CD8-positive, alpha-beta memory T cell (primary cell): ENCODE measurements at regions not wholly inside any gene's neighbourhood (a gene's known extent, or its start where the extent isn't known, plus 50 kb on each side); places are given as distances from the start of the nearest gene placed in this dataset.
"Not testable (repeated sequence)": the region's sequence is repeated elsewhere in the genome, so short reads cannot be mapped to it uniquely, and the experiment has no call there.

Source experiments
- CTCF ChIA-PET: fragments of 350-600 bp; sonication (Branson Sonifier 250); formaldehyde crosslinking; loops from one replicate; lab custom pipeline; 2021; ENCODE audit warnings: antibody characterized with exemption; lab: Charles Lee
- POLR2A ChIA-PET: fragments of 350-600 bp; sonication (Branson Sonifier 250); formaldehyde crosslinking; loops from one replicate; lab custom pipeline; 2021; ENCODE audit warnings: antibody characterized with exemption; lab: Charles Lee
- DNase-seq, 5 donors: peaks; one replicate each; pipeline versions ENCODE4 v3.0.0 to v3.0.0-alpha.2; 2020 to 2022; ENCODE audit warnings: mixed read lengths in 1 of 5
- H3K27ac ChIP-seq: one replicate; pipeline ENCODE4 v1.7.0; 2013; ENCODE audit warnings: low read depth, mild to moderate bottlenecking, low read length, moderate library complexity
- H3K27me3 ChIP-seq: 2 replicates; pipeline ENCODE4 v1.7.0; 2013; ENCODE audit warnings: low read length, mild to moderate bottlenecking; ENCODE audit not compliant: insufficient read depth, poor library complexity, severe bottlenecking
- H3K36me3 ChIP-seq: 2 replicates; pipeline ENCODE4 v1.7.0; 2013; ENCODE audit warnings: mild to moderate bottlenecking, low read length, moderate library complexity; ENCODE audit not compliant: insufficient read depth
- H3K4me1 ChIP-seq: 2 replicates; pipeline ENCODE4 v1.7.0; 2013; ENCODE audit warnings: mild to moderate bottlenecking, low read length, moderate library complexity; ENCODE audit not compliant: insufficient read depth
- H3K4me3 ChIP-seq: 2 replicates; pipeline ENCODE4 v1.7.0; 2013; ENCODE audit warnings: mild to moderate bottlenecking, low read length
- H3K9me3 ChIP-seq: 2 replicates; pipeline ENCODE4 v1.7.0; 2013; ENCODE audit warnings: mild to moderate bottlenecking, low read length
- H3K27ac Mint-ChIP-seq, 8 donors: one replicate each; pipeline ENCODE4 v1.8.0; 2020 to 2021; ENCODE audit warnings: mixed read lengths in 8 of 8, mild to moderate bottlenecking in 6 of 8, inconsistent platforms in 3 of 8, moderate library complexity in 3 of 8
- H3K27me3 Mint-ChIP-seq, 2 donors: one replicate each; pipeline ENCODE4 v1.8.0; 2020 to 2021; ENCODE audit warnings: mixed read lengths in 2 of 2, mild to moderate bottlenecking in 1 of 2, moderate library complexity in 1 of 2
- H3K36me3 Mint-ChIP-seq, 3 donors: one replicate each; pipeline ENCODE4 v1.8.0; 2020 to 2021; ENCODE audit warnings: mixed read lengths in 3 of 3, inconsistent platforms in 1 of 3, mild to moderate bottlenecking in 1 of 3
- H3K4me1 Mint-ChIP-seq, 3 donors: one replicate each; pipeline ENCODE4 v1.8.0; 2020 to 2021; ENCODE audit warnings: mixed read lengths in 3 of 3, inconsistent platforms in 1 of 3, mild to moderate bottlenecking in 1 of 3
- H3K4me3 Mint-ChIP-seq, 7 donors: one replicate each; pipeline ENCODE4 v1.8.0; 2020 to 2021; ENCODE audit warnings: mixed read lengths in 7 of 7, mild to moderate bottlenecking in 6 of 7, moderate library complexity in 4 of 7, inconsistent platforms in 2 of 7
- H3K9me3 Mint-ChIP-seq, 5 donors: one replicate each; pipeline ENCODE4 v1.8.0; 2020 to 2022; ENCODE audit warnings: mixed read lengths in 5 of 5, mild to moderate bottlenecking in 3 of 5, moderate library complexity in 2 of 5, inconsistent platforms in 1 of 5

GRCh38 chr9:89853931-89854330 is 249.1 kb downstream of the GADD45G start:
- peaks cover 0 to 2% (median 0%) of the 10 kb centered on the region in 5 donors for H3K9me3 Mint-ChIP-seq
- no peaks in the 10 kb centered on the region for H3K4me1 Mint-ChIP-seq
- Histone ChIP-seq H3K9me3 (no peaks in the 10 kb centered on the region), H3K36me3 (no peaks in the 10 kb centered on the region), H3K4me1 (no peaks in the 10 kb centered on the region), H3K4me3 (no peak overlapping the region), H3K27me3 (no peaks in the 10 kb centered on the region), H3K27ac (no peak overlapping the region)
- no peak for DNase-seq
- no peak overlapping the region for H3K27ac Mint-ChIP-seq
- H3K36me3 Mint-ChIP-seq: no peaks in the 10 kb centered on the region
- H3K4me3 Mint-ChIP-seq: no peak overlapping the region
- ChIA-PET CTCF (no interaction called here), POLR2A (no interaction called here)
- peaks cover 5 to 19% of the 10 kb centered on the region in 2 donors for H3K27me3 Mint-ChIP-seq

- Histone ChIP-seq H3K27ac (no peak overlapping the region), H3K27me3 (no peaks in the 10 kb centered on the region), H3K4me3 (no peak overlapping the region), H3K9me3 (no peaks in the 10 kb centered on the region), H3K36me3 (no peaks in the 10 kb centered on the region), H3K4me1 (no peaks in the 10 kb centered on the region)
- CTCF ChIA-PET: no interaction called here
- DNase-seq: no peak
- Mint-ChIP-seq H3K36me3 (no peaks in the 10 kb centered on the region), H3K9me3 (peaks cover 0 to 2% (median 0%) of the 10 kb centered on the region in 5 donors), H3K4me3 (no peak overlapping the region), H3K4me1 (no peaks in the 10 kb centered on the region), H3K27me3 (peaks cover 5 to 23% of the 10 kb centered on the region in 2 donors), H3K27ac (no peak overlapping the region)
- POLR2A ChIA-PET: no interaction called here
These were observed 250.1 kb downstream of the GADD45G start for GRCh38 chr9:89854715-89855475.

GRCh38 chr9:89856296-89856695 is 251.5 kb downstream of the GADD45G start:
- H3K4me1 Mint-ChIP-seq, CTCF ChIA-PET, H3K27ac ChIP-seq, DNase-seq, POLR2A ChIA-PET, H3K27me3 ChIP-seq, H3K27ac Mint-ChIP-seq, H3K36me3 ChIP-seq, H3K36me3 Mint-ChIP-seq, H3K4me3 Mint-ChIP-seq, H3K4me3 ChIP-seq, H3K4me1 ChIP-seq, H3K9me3 ChIP-seq, H3K9me3 Mint-ChIP-seq: not testable (repeated sequence)
- peaks cover 2 to 24% of the 10 kb centered on the region in 2 donors for H3K27me3 Mint-ChIP-seq

- H3K36me3 Mint-ChIP-seq, H3K4me1 Mint-ChIP-seq, H3K4me3 ChIP-seq, H3K27ac ChIP-seq, H3K4me1 ChIP-seq, POLR2A ChIA-PET, CTCF ChIA-PET, H3K36me3 ChIP-seq, H3K27me3 ChIP-seq, H3K9me3 ChIP-seq, H3K9me3 Mint-ChIP-seq, DNase-seq, H3K27ac Mint-ChIP-seq, H3K4me3 Mint-ChIP-seq: not testable (repeated sequence)
- peaks cover 2 to 23% of the 10 kb centered on the region in 2 donors for H3K27me3 Mint-ChIP-seq
These were observed 252.1 kb downstream of the GADD45G start for GRCh38 chr9:89856950-89857349.

- H3K9me3 ChIP-seq, DNase-seq, H3K4me1 Mint-ChIP-seq, H3K9me3 Mint-ChIP-seq, POLR2A ChIA-PET, H3K27me3 ChIP-seq, H3K27ac ChIP-seq, H3K4me1 ChIP-seq, H3K36me3 Mint-ChIP-seq, H3K36me3 ChIP-seq, CTCF ChIA-PET, H3K4me3 Mint-ChIP-seq, H3K27ac Mint-ChIP-seq, H3K4me3 ChIP-seq: not testable (repeated sequence)
- H3K27me3 Mint-ChIP-seq: peaks cover 6 to 21% of the 10 kb centered on the region in 2 donors
These were observed 255.0 kb downstream of the GADD45G start for GRCh38 chr9:89859842-89860241.

GRCh38 chr9:89861371-89861770 is 256.6 kb downstream of the GADD45G start:
- H3K36me3 Mint-ChIP-seq, CTCF ChIA-PET, H3K4me1 ChIP-seq, H3K36me3 ChIP-seq, H3K4me1 Mint-ChIP-seq, DNase-seq, H3K27ac ChIP-seq, POLR2A ChIA-PET, H3K27me3 ChIP-seq, H3K4me3 ChIP-seq, H3K4me3 Mint-ChIP-seq, H3K9me3 Mint-ChIP-seq, H3K9me3 ChIP-seq: not testable (repeated sequence)
- Mint-ChIP-seq H3K27me3 (peaks cover 6 to 16% of the 10 kb centered on the region in 2 donors), H3K27ac (peak overlapping the region in 1 of 8 donors; percentile 30)

- Histone ChIP-seq H3K4me1 (no peaks in the 10 kb centered on the region), H3K27me3 (no peaks in the 10 kb centered on the region), H3K36me3 (no peaks in the 10 kb centered on the region), H3K27ac (no peak overlapping the region), H3K9me3 (no peaks in the 10 kb centered on the region), H3K4me3 (no peak overlapping the region)
- H3K27me3 Mint-ChIP-seq: peaks cover 6 to 16% of the 10 kb centered on the region in 2 donors
- no peaks in the 10 kb centered on the region for H3K4me1 Mint-ChIP-seq
- no peak overlapping the region for H3K27ac Mint-ChIP-seq
- DNase-seq: no peak
- ChIA-PET CTCF (no interaction called here), POLR2A (no interaction called here)
- H3K4me3 Mint-ChIP-seq: no peak overlapping the region
- peaks cover 0 to 2% (median 0%) of the 10 kb centered on the region in 5 donors for H3K9me3 Mint-ChIP-seq
- no peaks in the 10 kb centered on the region for H3K36me3 Mint-ChIP-seq
These were observed 257.5 kb downstream of the GADD45G start for GRCh38 chr9:89862316-89862715.

- H3K27ac Mint-ChIP-seq: no peak overlapping the region
- peaks cover 4 to 16% of the 10 kb centered on the region in 2 donors for H3K27me3 Mint-ChIP-seq
- no peaks in the 10 kb centered on the region for H3K9me3 Mint-ChIP-seq
- H3K36me3 Mint-ChIP-seq: no peaks in the 10 kb centered on the region
- H3K27ac ChIP-seq: no peak overlapping the region
- no peak overlapping the region for H3K4me3 Mint-ChIP-seq
- no peaks in the 10 kb centered on the region for H3K36me3 ChIP-seq
- no peak overlapping the region for H3K4me3 ChIP-seq
- ChIA-PET CTCF (no interaction called here), POLR2A (no interaction called here)
- H3K9me3 ChIP-seq: no peaks in the 10 kb centered on the region
- no peaks in the 10 kb centered on the region for H3K4me1 ChIP-seq
- no peaks in the 10 kb centered on the region for H3K27me3 ChIP-seq
- DNase-seq: no peak
- H3K4me1 Mint-ChIP-seq: no peaks in the 10 kb centered on the region
These were observed 258.3 kb downstream of the GADD45G start for GRCh38 chr9:89863141-89863540.
